GM06990 (cell line): ENCODE measurements at regions not wholly inside any gene's neighbourhood (a gene's known extent, or its start where the extent isn't known, plus 50 kb on each side); places are given as distances from the start of the nearest gene placed in this dataset.

Experiments
- DNase-seq: peaks from one replicate; pipeline ENCODE4 v3.0.0-alpha.2; 2011; ENCODE audit not compliant: insufficient read length; ENCODE audit errors: extremely low read depth
- H3K27me3 ChIP-seq: replicated peaks from 2 replicates; pipeline ENCODE4 v1.6.0; 2011; ENCODE audit warnings: low read length; ENCODE audit not compliant: control insufficient read depth, insufficient read depth
- H3K36me3 ChIP-seq: 2 replicates; pipeline ENCODE4 v1.5.1; 2011; ENCODE audit warnings: low read length; ENCODE audit not compliant: control insufficient read depth, insufficient read depth
- H3K4me3 ChIP-seq: replicated peaks from 2 replicates; pipeline ENCODE4 v1.5.1; 2011; ENCODE audit warnings: low read depth, mild to moderate bottlenecking, control low read depth, low read length
- CTCF ChIP-seq: IDR thresholded peaks from 2 replicates; pipeline ENCODE4 v1.5.1; 2011; ENCODE audit warnings: low read length, control low read depth, mild to moderate bottlenecking, inconsistent platforms; ENCODE audit not compliant: insufficient read depth, poor library complexity, severe bottlenecking

GRCh38 chrX:148333989-148334388, 166.4 kb upstream of the AFF2 start:
- Histone ChIP-seq H3K27me3 (no peaks in the 10 kb centered on the region), H3K36me3 (no peaks in the 10 kb centered on the region), H3K4me3 (no peak overlapping the region)
- no peak for DNase-seq
- TF ChIP-seq CTCF: no peak

- TF ChIP-seq CTCF: no peak
- H3K27me3 ChIP-seq: no peaks in the 10 kb centered on the region
- no peak overlapping the region for H3K4me3 ChIP-seq
- no peak for DNase-seq
- H3K36me3 ChIP-seq: no peaks in the 10 kb centered on the region
Measured at GRCh38 chrX:148337873-148338272, 162.5 kb upstream of the AFF2 start.

- TF ChIP-seq CTCF: no peak
- Histone ChIP-seq H3K27me3 (no peaks in the 10 kb centered on the region), H3K4me3 (no peak overlapping the region), H3K36me3 (no peaks in the 10 kb centered on the region)
- DNase-seq: no peak
Measured at GRCh38 chrX:148354916-148355315, 145.5 kb upstream of the AFF2 start.

GRCh38 chrX:148361641-148362040, 138.8 kb upstream of the AFF2 start:
- TF ChIP-seq CTCF: no peak
- Histone ChIP-seq H3K36me3 (no peaks in the 10 kb centered on the region), H3K4me3 (no peak overlapping the region), H3K27me3 (no peaks in the 10 kb centered on the region)
- DNase-seq: no peak

- Histone ChIP-seq H3K27me3 (no peaks in the 10 kb centered on the region), H3K4me3 (no peak overlapping the region), H3K36me3 (no peaks in the 10 kb centered on the region)
- no peak for DNase-seq
- no peak for TF ChIP-seq CTCF
Measured at GRCh38 chrX:148363471-148364235, 136.8 kb upstream of the AFF2 start.

GRCh38 chrX:148365233-148365632, 135.2 kb upstream of the AFF2 start:
- no peak for DNase-seq

More at GRCh38 chrX:148365233-148365632, 135.2 kb upstream of the AFF2 start:
- TF ChIP-seq CTCF: no peak
- no peaks in the 10 kb centered on the region for H3K36me3 ChIP-seq
- H3K27me3 ChIP-seq: no peaks in the 10 kb centered on the region
- H3K4me3 ChIP-seq: no peak overlapping the region
